Effector memory CD8-positive, alpha-beta T cell (primary cell): ENCODE measurements at regions not wholly inside any gene's neighbourhood (a gene's known extent, or its start where the extent isn't known, plus 50 kb on each side); places are given as distances from the start of the nearest gene placed in this dataset.

Experiments
- ATAC-seq: fragments of 150-1000 bp; cut with Tn5 transposase; replicated peaks from 2 replicates; pipeline ENCODE4 v1.10.0; 2021; ENCODE audit warnings: mild to moderate bottlenecking, moderate library complexity
- DNase-seq, 3 experiments: peaks; one replicate each; pipeline ENCODE4 v3.0.0; 2021
- H3K27ac Mint-ChIP-seq, 2 donors: one replicate each; pipeline ENCODE4 v1.8.0; 2022; ENCODE audit warnings: mild to moderate bottlenecking in 2 of 2, mixed read lengths in 2 of 2, moderate library complexity in 2 of 2
- H3K27me3 Mint-ChIP-seq, 2 donors: one replicate each; pipeline ENCODE4 v1.8.0; 2022; ENCODE audit warnings: mixed read lengths in 2 of 2
- H3K36me3 Mint-ChIP-seq: one replicate; pipeline ENCODE4 v1.8.0; 2022; ENCODE audit warnings: mild to moderate bottlenecking, moderate library complexity, mixed read lengths; ENCODE audit not compliant: insufficient read depth
- H3K4me1 Mint-ChIP-seq, 2 donors: one replicate each; pipeline ENCODE4 v1.8.0; 2022; ENCODE audit warnings: low read depth in 2 of 2, mixed read lengths in 2 of 2
- H3K4me3 Mint-ChIP-seq, 2 donors: one replicate each; pipeline ENCODE4 v1.8.0; 2022; ENCODE audit warnings: mild to moderate bottlenecking in 2 of 2, mixed read lengths in 2 of 2, moderate library complexity in 2 of 2
- H3K9me3 Mint-ChIP-seq, 2 donors: one replicate each; pipeline ENCODE4 v1.8.0; 2022; ENCODE audit warnings: mixed read lengths in 2 of 2

GRCh38 chr9:30775236-30775635, 1609.2 kb upstream of the ACO1 start:
- peaks cover 7 to 8% of the 10 kb centered on the region in 2 donors for H3K9me3 Mint-ChIP-seq
- DNase-seq (no peak), ATAC-seq (no peak)
- H3K4me1 Mint-ChIP-seq = no peaks in the 10 kb centered on the region
- H3K27ac Mint-ChIP-seq = no peak overlapping the region
- no peaks in the 10 kb centered on the region for H3K36me3 Mint-ChIP-seq
- no peak overlapping the region for H3K4me3 Mint-ChIP-seq
- H3K27me3 Mint-ChIP-seq = no peaks in the 10 kb centered on the region

GRCh38 chr9:30796764-30797163, 1587.7 kb upstream of the ACO1 start:
- Mint-ChIP-seq H3K9me3 (peaks cover 1 to 2% of the 10 kb centered on the region in 2 donors), H3K27me3 (no peaks in the 10 kb centered on the region), H3K36me3 (no peaks in the 10 kb centered on the region), H3K4me3 (no peak overlapping the region), H3K4me1 (no peaks in the 10 kb centered on the region), H3K27ac (no peak overlapping the region)
- ATAC-seq (no peak), DNase-seq (no peak)

- peaks cover 3% of the 10 kb centered on the region for H3K36me3 Mint-ChIP-seq
- DNase-seq = no peak
- peaks cover 2 to 9% of the 10 kb centered on the region in 2 donors for H3K9me3 Mint-ChIP-seq
- no peak overlapping the region for H3K27ac Mint-ChIP-seq
- no peaks in the 10 kb centered on the region for H3K27me3 Mint-ChIP-seq
- H3K4me3 Mint-ChIP-seq = no peak overlapping the region
- H3K4me1 Mint-ChIP-seq = no peaks in the 10 kb centered on the region
- ATAC-seq = no peak
These were observed 1584.8 kb upstream of the ACO1 start for GRCh38 chr9:30799527-30800101.

- Mint-ChIP-seq H3K4me3 (no peak overlapping the region), H3K4me1 (no peaks in the 10 kb centered on the region), H3K27me3 (no peaks in the 10 kb centered on the region), H3K36me3 (peaks cover 3% of the 10 kb centered on the region), H3K27ac (no peak overlapping the region), H3K9me3 (peaks cover 2 to 9% of the 10 kb centered on the region in 2 donors)
- DNase-seq = no peak
- no peak for ATAC-seq
These were observed 1584.0 kb upstream of the ACO1 start for GRCh38 chr9:30800421-30800820.

GRCh38 chr9:30812821-30813220, 1571.6 kb upstream of the ACO1 start:
- no peaks in the 10 kb centered on the region for H3K36me3 Mint-ChIP-seq
- H3K4me3 Mint-ChIP-seq = no peak overlapping the region
- H3K27ac Mint-ChIP-seq = no peak overlapping the region
- ATAC-seq = no peak
- no peaks in the 10 kb centered on the region for H3K4me1 Mint-ChIP-seq
- no peaks in the 10 kb centered on the region for H3K27me3 Mint-ChIP-seq
- DNase-seq = no peak
- peaks cover 0 to 4% of the 10 kb centered on the region in 2 donors for H3K9me3 Mint-ChIP-seq

- DNase-seq = no peak
- Mint-ChIP-seq H3K36me3 (no peaks in the 10 kb centered on the region), H3K27ac (no peak overlapping the region), H3K27me3 (no peaks in the 10 kb centered on the region), H3K9me3 (peaks cover 0 to 2% of the 10 kb centered on the region in 2 donors), H3K4me3 (no peak overlapping the region), H3K4me1 (no peaks in the 10 kb centered on the region)
- ATAC-seq = no peak
These were observed 1568.9 kb upstream of the ACO1 start for GRCh38 chr9:30815585-30815984.

- DNase-seq = no peak
- Mint-ChIP-seq H3K4me1 (no peaks in the 10 kb centered on the region), H3K4me3 (no peak overlapping the region), H3K27ac (no peak overlapping the region), H3K27me3 (no peaks in the 10 kb centered on the region), H3K36me3 (no peaks in the 10 kb centered on the region), H3K9me3 (peaks cover 0 to 3% of the 10 kb centered on the region in 2 donors)
- no peak for ATAC-seq
These were observed 1539.3 kb upstream of the ACO1 start for GRCh38 chr9:30845136-30845535.

GRCh38 chr9:30846651-30847050, 1537.8 kb upstream of the ACO1 start:
- Mint-ChIP-seq H3K27ac (no peak overlapping the region), H3K36me3 (no peaks in the 10 kb centered on the region), H3K9me3 (peaks cover 0 to 3% of the 10 kb centered on the region in 2 donors), H3K4me3 (no peak overlapping the region), H3K27me3 (no peaks in the 10 kb centered on the region), H3K4me1 (no peaks in the 10 kb centered on the region)
- ATAC-seq (no peak), DNase-seq (no peak)

GRCh38 chr9:30851600-30851999, 1532.8 kb upstream of the ACO1 start:
- no peak overlapping the region for H3K27ac Mint-ChIP-seq
- H3K9me3 Mint-ChIP-seq = peaks cover 0 to 5% of the 10 kb centered on the region in 2 donors
- H3K4me3 Mint-ChIP-seq = no peak overlapping the region
- ATAC-seq = no peak
- H3K36me3 Mint-ChIP-seq = no peaks in the 10 kb centered on the region
- H3K27me3 Mint-ChIP-seq = no peaks in the 10 kb centered on the region
- DNase-seq = no peak
- no peaks in the 10 kb centered on the region for H3K4me1 Mint-ChIP-seq

GRCh38 chr9:30900706-30901105, 1483.7 kb upstream of the ACO1 start:
- H3K9me3 Mint-ChIP-seq = peaks cover 0 to 2% of the 10 kb centered on the region in 2 donors
- no peaks in the 10 kb centered on the region for H3K27me3 Mint-ChIP-seq
- no peak overlapping the region for H3K27ac Mint-ChIP-seq
- DNase-seq (no peak), ATAC-seq (no peak)
- no peaks in the 10 kb centered on the region for H3K36me3 Mint-ChIP-seq
- H3K4me3 Mint-ChIP-seq = no peak overlapping the region
- H3K4me1 Mint-ChIP-seq = no peaks in the 10 kb centered on the region

GRCh38 chr9:30913331-30913730, 1471.1 kb upstream of the ACO1 start:
- DNase-seq (no peak), ATAC-seq (no peak)
- H3K36me3 Mint-ChIP-seq = no peaks in the 10 kb centered on the region
- no peak overlapping the region for H3K27ac Mint-ChIP-seq
- no peaks in the 10 kb centered on the region for H3K27me3 Mint-ChIP-seq
- H3K4me1 Mint-ChIP-seq = no peaks in the 10 kb centered on the region
- no peak overlapping the region for H3K4me3 Mint-ChIP-seq
- peaks cover 6 to 7% of the 10 kb centered on the region in 2 donors for H3K9me3 Mint-ChIP-seq

GRCh38 chr9:30915451-30915850, 1469.0 kb upstream of the ACO1 start:
- H3K27me3 Mint-ChIP-seq = no peaks in the 10 kb centered on the region
- no peaks in the 10 kb centered on the region for H3K4me1 Mint-ChIP-seq
- no peak overlapping the region for H3K4me3 Mint-ChIP-seq
- ATAC-seq (no peak), DNase-seq (no peak)
- no peaks in the 10 kb centered on the region for H3K36me3 Mint-ChIP-seq
- peaks cover 6 to 7% of the 10 kb centered on the region in 2 donors for H3K9me3 Mint-ChIP-seq
- H3K27ac Mint-ChIP-seq = no peak overlapping the region

GRCh38 chr9:30925126-30925525, 1459.3 kb upstream of the ACO1 start:
- Mint-ChIP-seq H3K36me3 (no peaks in the 10 kb centered on the region), H3K4me1 (no peaks in the 10 kb centered on the region), H3K4me3 (no peak overlapping the region), H3K27me3 (no peaks in the 10 kb centered on the region), H3K27ac (no peak overlapping the region), H3K9me3 (peaks cover 0 to 4% of the 10 kb centered on the region in 2 donors)
- DNase-seq (no peak), ATAC-seq (no peak)

- ATAC-seq (no peak), DNase-seq (no peak)
- Mint-ChIP-seq H3K4me3 (no peak overlapping the region), H3K4me1 (no peaks in the 10 kb centered on the region), H3K27me3 (no peaks in the 10 kb centered on the region), H3K9me3 (peaks cover 0 to 4% of the 10 kb centered on the region in 2 donors), H3K27ac (no peak overlapping the region), H3K36me3 (no peaks in the 10 kb centered on the region)
These were observed 1458.8 kb upstream of the ACO1 start for GRCh38 chr9:30925635-30926034.

- H3K4me1 Mint-ChIP-seq = no peaks in the 10 kb centered on the region
- H3K36me3 Mint-ChIP-seq = no peaks in the 10 kb centered on the region
- H3K27me3 Mint-ChIP-seq = no peaks in the 10 kb centered on the region
- DNase-seq = no peak
- H3K4me3 Mint-ChIP-seq = no peak overlapping the region
- H3K9me3 Mint-ChIP-seq = peaks cover 0 to 4% of the 10 kb centered on the region in 2 donors
- H3K27ac Mint-ChIP-seq = no peak overlapping the region
- no peak for ATAC-seq
These were observed 1456.4 kb upstream of the ACO1 start for GRCh38 chr9:30928045-30928444.
